PC-9 (cell line): ENCODE measurements at regions not wholly inside any gene's neighbourhood (a gene's known extent, or its start where the extent isn't known, plus 50 kb on each side); places are given as distances from the start of the nearest gene placed in this dataset.

Source experiments
- BruUV-seq: library from RNA; stranded (reverse); fragments of 400-500 nt; replicated peaks from 2 replicates; lab custom pipeline; 2021; lab: Mats Ljungman, UMichigan
- CTCF ChIA-PET: fragments of 300-600 bp; sonication (Branson Sonifier 250); formaldehyde crosslinking; loops from one replicate; lab custom pipeline; 2022; ENCODE audit warnings: antibody characterized with exemption; lab: Charles Lee
- POLR2A ChIA-PET: fragments of 300-600 bp; sonication (Branson Sonifier 250); formaldehyde crosslinking; loops from one replicate; lab custom pipeline; 2022; ENCODE audit warnings: antibody characterized with exemption; ENCODE audit not compliant: unreplicated experiment; lab: Charles Lee
- DNase-seq, 2 experiments: peaks; one replicate each; pipeline versions ENCODE4 v3.0.0 to v3.0.0-alpha.2; 2015 to 2022; ENCODE audit warnings: mixed read lengths in 1 of 2
- H2AFZ ChIP-seq: fragments of 200-600 bp; sonication (generic); 2 replicates; pipeline ENCODE4 v1.8.1; 2017; ENCODE audit warnings: antibody characterized with exemption
- H3F3A ChIP-seq: fragments of 200-600 bp; sonication (generic); 2 replicates; pipeline ENCODE4 v1.8.1; 2017; ENCODE audit warnings: antibody characterized with exemption, mild to moderate bottlenecking, low read depth; ENCODE audit not compliant: insufficient read depth
- H3K27ac ChIP-seq: fragments of 200-600 bp; sonication (generic); 2 replicates; pipeline ENCODE4 v1.6.1; 2016; ENCODE audit warnings: mixed run types
- H3K27me3 ChIP-seq: fragments of 200-600 bp; sonication (generic); 2 replicates; pipeline ENCODE4 v1.6.1; 2016; ENCODE audit warnings: low read depth, mixed run types; ENCODE audit not compliant: insufficient read depth
- H3K36me3 ChIP-seq: fragments of 200-600 bp; sonication (generic); 2 replicates; pipeline ENCODE4 v1.6.1; 2016; ENCODE audit warnings: low read depth, mixed run types
- H3K4me1 ChIP-seq: fragments of 200-600 bp; sonication (generic); replicated peaks from 2 replicates; pipeline ENCODE4 v1.6.1; 2016; ENCODE audit warnings: mixed run types; ENCODE audit not compliant: insufficient read depth
- H3K4me2 ChIP-seq: fragments of 200-600 bp; sonication (generic); 2 replicates; pipeline ENCODE4 v1.6.1; 2017; ENCODE audit warnings: mixed run types
- H3K4me3 ChIP-seq: fragments of 200-600 bp; sonication (generic); 2 replicates; pipeline ENCODE4 v1.6.1; 2016; ENCODE audit warnings: mixed run types
- H3K79me2 ChIP-seq: fragments of 200-600 bp; sonication (generic); 2 replicates; pipeline ENCODE4 v1.6.1; 2017; ENCODE audit warnings: low read depth, mixed run types
- H3K9me2 ChIP-seq: fragments of 200-600 bp; sonication (generic); 2 replicates; pipeline ENCODE4 v1.8.1; 2017; ENCODE audit warnings: mild to moderate bottlenecking; ENCODE audit not compliant: insufficient read depth
- H3K9me3 ChIP-seq: fragments of 200-600 bp; sonication (generic); 2 replicates; pipeline ENCODE4 v1.8.1; 2016; ENCODE audit warnings: low read depth; ENCODE audit not compliant: insufficient read depth
- H4K20me1 ChIP-seq: fragments of 200-600 bp; sonication (generic); 2 replicates; pipeline ENCODE4 v1.8.1; 2017; ENCODE audit not compliant: insufficient read depth
- EZH2 ChIP-seq: fragments of 200-600 bp; sonication (generic); IDR thresholded peaks from 2 replicates; pipeline ENCODE4 v1.8.0; 2017; ENCODE audit warnings: antibody characterized with exemption, low read depth
- intact Hi-C: fragments of 100-400 bp; cut with micrococcal nuclease; formaldehyde crosslinking; loops from one replicate; pipeline ENCODE4 v1.10.0; 2022; ENCODE audit not compliant: unreplicated experiment
- TF ChIP-seq, protein P1 (sequence below): fragments of 200-600 bp; sonication (generic); conservative IDR thresholded peaks from 2 replicates; pipeline ENCODE4 v1.6.1; 2017; ENCODE audit warnings: mixed run types, antibody characterized with exemption, mild to moderate bottlenecking, moderate library complexity

DNA sequence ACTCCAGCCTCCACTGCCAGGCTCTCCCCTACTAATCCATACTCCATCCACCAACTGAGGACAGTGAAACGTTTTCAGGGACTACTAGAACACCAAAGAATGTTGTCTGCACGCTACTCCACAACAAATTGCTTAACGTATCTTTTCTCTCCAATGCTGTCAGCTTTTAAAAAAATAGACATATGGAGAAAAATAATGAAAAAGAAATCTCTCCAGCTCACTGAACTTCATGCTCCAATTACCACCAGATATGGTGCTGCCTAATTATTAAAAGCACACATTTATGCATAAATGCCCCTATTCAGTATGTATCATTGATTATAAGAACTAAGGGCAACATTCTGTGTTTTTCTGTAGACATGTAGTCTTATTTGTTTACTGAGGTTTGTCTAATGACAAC is 672.2 kb upstream of the ANO3 start:
- intact Hi-C loops, result no loop called here
- H3K27me3 ChIP-seq, result no peaks in the 10 kb centered on the region
- no peak overlapping the region for H3K4me3 ChIP-seq
- no peaks in the 10 kb centered on the region for H3K79me2 ChIP-seq
- no peaks in the 10 kb centered on the region for H3K4me1 ChIP-seq
- ChIA-PET POLR2A (no interaction called here), CTCF (no interaction called here)
- no peaks in the 10 kb centered on the region for H3K9me3 ChIP-seq
- no peaks in the 10 kb centered on the region for H3F3A ChIP-seq
- TF ChIP-seq EZH2, result no peak
- TF ChIP-seq, protein P1, sequence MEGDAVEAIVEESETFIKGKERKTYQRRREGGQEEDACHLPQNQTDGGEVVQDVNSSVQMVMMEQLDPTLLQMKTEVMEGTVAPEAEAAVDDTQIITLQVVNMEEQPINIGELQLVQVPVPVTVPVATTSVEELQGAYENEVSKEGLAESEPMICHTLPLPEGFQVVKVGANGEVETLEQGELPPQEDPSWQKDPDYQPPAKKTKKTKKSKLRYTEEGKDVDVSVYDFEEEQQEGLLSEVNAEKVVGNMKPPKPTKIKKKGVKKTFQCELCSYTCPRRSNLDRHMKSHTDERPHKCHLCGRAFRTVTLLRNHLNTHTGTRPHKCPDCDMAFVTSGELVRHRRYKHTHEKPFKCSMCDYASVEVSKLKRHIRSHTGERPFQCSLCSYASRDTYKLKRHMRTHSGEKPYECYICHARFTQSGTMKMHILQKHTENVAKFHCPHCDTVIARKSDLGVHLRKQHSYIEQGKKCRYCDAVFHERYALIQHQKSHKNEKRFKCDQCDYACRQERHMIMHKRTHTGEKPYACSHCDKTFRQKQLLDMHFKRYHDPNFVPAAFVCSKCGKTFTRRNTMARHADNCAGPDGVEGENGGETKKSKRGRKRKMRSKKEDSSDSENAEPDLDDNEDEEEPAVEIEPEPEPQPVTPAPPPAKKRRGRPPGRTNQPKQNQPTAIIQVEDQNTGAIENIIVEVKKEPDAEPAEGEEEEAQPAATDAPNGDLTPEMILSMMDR, result no peak
- H4K20me1 ChIP-seq, result no peaks in the 10 kb centered on the region
- no peaks in the 10 kb centered on the region for H3K9me2 ChIP-seq
- no peak overlapping the region for H2AFZ ChIP-seq
- DNase-seq, result no peak
- no TSS peak for BruUV-seq
- no peak overlapping the region for H3K4me2 ChIP-seq
- H3K27ac ChIP-seq, result no peak overlapping the region
- no peaks in the 10 kb centered on the region for H3K36me3 ChIP-seq

DNA sequence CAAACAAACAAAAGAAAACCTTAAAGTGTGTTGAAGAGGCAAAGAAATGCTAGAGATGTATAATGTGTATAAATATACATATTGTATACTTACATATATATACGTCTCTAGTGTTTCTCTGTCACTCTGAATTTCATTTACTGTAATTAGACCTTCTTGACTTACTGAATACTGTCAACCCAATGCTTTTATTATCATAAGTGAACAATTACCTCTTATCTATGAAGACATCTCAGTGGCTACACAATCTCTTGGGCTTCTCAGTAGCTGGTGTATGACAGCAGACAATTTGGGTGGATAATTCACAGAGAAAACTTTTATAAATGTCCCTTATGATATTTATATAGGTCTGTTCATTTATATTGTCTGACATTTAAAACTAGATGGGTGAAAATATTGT is 664.1 kb upstream of the ANO3 start:
- no peaks in the 10 kb centered on the region for H3F3A ChIP-seq
- H3K4me3 ChIP-seq, result no peak overlapping the region
- CTCF ChIA-PET, result no interaction called here
- intact Hi-C loops, result no loop called here
- TF ChIP-seq, protein P1, result no peak
- no peak for TF ChIP-seq EZH2
- H3K4me2 ChIP-seq, result no peak overlapping the region
- no peaks in the 10 kb centered on the region for H3K36me3 ChIP-seq
- BruUV-seq, result no TSS peak
- H4K20me1 ChIP-seq, result no peaks in the 10 kb centered on the region
- POLR2A ChIA-PET, result no interaction called here
- H3K9me2 ChIP-seq, result no peaks in the 10 kb centered on the region
- H3K4me1 ChIP-seq, result no peaks in the 10 kb centered on the region
- no peaks in the 10 kb centered on the region for H3K27me3 ChIP-seq
- H3K9me3 ChIP-seq, result no peaks in the 10 kb centered on the region
- DNase-seq, result no peak
- no peaks in the 10 kb centered on the region for H3K79me2 ChIP-seq
- no peak overlapping the region for H3K27ac ChIP-seq
- H2AFZ ChIP-seq, result no peak overlapping the region

DNA sequence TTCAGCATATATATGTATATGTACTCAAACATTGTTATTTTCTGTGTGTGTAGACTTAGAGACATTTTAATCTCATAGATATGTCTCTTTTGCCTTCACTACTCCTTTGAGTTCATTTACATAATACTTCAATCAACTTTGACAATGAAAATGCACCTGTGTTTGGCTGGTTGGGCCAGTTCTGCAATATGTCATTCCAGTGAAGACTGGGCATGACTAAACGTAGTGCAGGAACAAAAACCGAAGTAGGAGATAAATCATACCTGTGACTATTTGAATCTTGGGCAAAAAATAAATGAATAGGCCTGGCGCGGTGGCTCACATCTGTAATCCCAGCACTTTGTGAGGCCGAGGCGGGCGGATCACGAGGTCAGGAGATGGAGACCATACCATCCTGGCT is 640.0 kb upstream of the ANO3 start:
- Histone ChIP-seq H3K4me2 (no peak overlapping the region), H3K79me2 (no peaks in the 10 kb centered on the region), H3K9me3 (no peaks in the 10 kb centered on the region), H3K27me3 (no peaks in the 10 kb centered on the region), H2AFZ (no peak overlapping the region), H3K27ac (no peak overlapping the region), H3K9me2 (no peaks in the 10 kb centered on the region), H3K4me1 (no peaks in the 10 kb centered on the region), H4K20me1 (no peaks in the 10 kb centered on the region), H3F3A (no peaks in the 10 kb centered on the region), H3K4me3 (no peak overlapping the region), H3K36me3 (no peaks in the 10 kb centered on the region)
- no TSS peak for BruUV-seq
- ChIA-PET POLR2A (no interaction called here), CTCF (no interaction called here)
- no peak for DNase-seq
- intact Hi-C loops, result no loop called here
- TF ChIP-seq EZH2, result no peak
- TF ChIP-seq, protein P1, result no peak
